HG02759 (cell line): ENCODE measurements at regions not wholly inside any gene's neighbourhood (a gene's known extent, or its start where the extent isn't known, plus 50 kb on each side); places are given as distances from the start of the nearest gene placed in this dataset.

ENCODE experiments used
- ATAC-seq: cut with Tn5 transposase; IDR thresholded peaks from one replicate; pipeline ENCODE4 v1.9.1; 2021; ENCODE audit warnings: mild to moderate bottlenecking, moderate library complexity; ENCODE audit not compliant: unreplicated experiment

DNA sequence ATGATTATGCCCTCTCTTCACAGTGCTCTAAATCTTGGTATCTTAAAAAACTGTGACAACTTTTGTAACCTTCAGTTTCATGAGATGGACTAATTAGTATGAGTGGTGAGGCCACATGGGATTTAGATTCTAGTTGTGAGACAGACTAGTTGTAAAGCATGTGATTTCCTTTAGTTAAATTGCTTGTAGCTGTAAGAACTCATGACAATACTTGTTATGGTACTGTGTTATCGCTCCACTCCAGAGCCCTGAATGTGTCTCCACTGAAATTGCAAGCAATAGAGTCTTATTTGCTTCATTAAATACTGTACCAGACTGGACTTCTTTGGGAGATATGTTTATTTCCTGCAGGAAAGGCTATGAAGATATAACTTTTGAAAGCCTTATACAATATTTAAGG is 1198.3 kb upstream of the CDH6 start:
- ATAC-seq: no peak

DNA sequence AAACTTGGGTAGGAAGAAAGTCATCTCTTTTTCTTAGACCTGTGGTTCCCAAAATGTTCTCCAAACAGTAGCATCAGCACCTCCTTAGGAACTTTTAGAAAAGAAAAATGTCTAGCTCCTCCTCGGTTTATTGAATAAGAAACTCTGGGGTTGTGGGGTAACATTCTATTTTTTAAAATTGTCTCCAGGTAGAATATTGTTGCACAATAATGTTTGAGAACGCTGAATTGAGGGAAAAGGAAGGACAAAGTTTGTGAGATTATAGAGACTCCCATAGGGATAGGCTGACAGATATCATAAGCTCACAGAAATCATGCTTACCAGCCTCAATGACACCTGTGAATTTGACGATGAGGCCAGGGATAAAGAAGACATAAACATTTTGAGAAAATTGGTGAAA is 1199.0 kb upstream of the CDH6 start:
- no peak for ATAC-seq

DNA sequence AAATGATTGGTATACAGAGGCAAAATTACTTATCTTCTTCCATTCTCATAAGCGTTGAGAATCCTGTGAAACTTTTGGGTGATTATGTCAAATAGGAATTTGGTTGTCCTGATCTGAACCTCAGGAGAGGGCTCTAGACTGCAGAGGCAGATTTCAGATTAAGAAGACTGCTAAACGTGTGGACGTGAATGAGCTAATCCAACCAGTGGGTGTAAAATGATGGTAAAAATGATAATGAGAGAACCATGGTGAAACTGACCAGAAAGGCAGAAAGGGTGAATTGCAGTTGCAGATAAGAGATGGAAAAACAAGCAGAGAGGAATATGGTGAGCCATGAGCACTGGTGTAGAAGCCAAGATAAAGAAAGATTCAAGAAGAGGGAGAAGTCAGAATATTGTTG is 1200.2 kb upstream of the CDH6 start:
- ATAC-seq: no peak

DNA sequence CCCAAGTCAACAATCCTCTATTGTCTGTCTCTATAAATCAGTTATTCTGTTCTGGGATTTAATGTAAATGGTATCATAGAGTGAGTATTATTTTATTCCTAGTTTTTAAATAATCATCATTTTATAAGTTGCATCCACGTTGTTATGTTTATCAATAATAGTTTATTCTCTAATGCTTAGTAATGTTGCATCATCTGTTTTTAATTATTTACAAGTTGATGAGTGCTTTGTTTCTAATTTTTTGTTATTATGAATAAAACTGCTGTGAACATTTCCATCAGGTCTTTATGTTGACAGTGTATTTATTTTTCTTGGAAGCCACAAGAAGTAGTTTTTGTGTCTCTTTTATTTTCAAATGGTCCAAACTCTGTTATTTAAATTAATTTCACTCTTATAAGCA is 1201.2 kb upstream of the CDH6 start:
- ATAC-seq: no peak

DNA sequence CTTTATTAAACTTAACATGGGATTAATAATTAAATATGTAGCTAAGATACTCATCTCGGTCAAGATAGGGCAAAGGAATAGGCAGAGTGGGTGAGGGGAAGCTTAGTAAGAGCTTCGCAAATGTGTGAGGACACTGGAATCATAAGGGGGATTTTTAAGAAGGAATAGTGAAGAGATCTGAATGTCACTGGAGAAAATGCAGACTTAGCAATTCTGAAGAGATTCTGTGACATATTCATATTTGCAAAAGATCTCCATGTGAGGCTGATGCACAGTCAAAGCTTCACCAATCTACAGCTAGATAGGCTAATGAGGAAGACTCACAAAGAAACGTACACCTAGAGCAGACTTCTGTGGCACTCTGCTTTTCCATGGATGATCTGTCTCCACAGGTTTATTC is 1202.8 kb upstream of the CDH6 start:
- no peak for ATAC-seq

DNA sequence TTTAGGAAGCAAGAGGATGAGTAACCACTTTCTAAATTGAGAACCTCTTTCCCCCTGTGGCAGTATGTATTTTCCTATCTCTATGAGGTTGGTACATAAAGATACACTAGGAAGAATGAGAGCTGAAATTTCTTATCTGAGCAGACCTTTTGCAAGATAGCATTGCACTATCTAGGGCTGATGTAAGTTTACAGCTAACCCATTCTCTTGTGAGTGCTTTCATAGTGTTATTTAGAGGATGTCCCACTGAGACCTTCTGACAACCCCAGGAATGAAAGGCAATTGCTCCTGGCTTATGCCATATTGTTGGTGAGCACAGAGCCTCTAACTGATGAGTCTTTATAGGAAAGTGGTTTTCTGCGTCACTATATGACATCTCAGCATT is 1209.3 kb upstream of the CDH6 start:
- no peak for ATAC-seq

DNA sequence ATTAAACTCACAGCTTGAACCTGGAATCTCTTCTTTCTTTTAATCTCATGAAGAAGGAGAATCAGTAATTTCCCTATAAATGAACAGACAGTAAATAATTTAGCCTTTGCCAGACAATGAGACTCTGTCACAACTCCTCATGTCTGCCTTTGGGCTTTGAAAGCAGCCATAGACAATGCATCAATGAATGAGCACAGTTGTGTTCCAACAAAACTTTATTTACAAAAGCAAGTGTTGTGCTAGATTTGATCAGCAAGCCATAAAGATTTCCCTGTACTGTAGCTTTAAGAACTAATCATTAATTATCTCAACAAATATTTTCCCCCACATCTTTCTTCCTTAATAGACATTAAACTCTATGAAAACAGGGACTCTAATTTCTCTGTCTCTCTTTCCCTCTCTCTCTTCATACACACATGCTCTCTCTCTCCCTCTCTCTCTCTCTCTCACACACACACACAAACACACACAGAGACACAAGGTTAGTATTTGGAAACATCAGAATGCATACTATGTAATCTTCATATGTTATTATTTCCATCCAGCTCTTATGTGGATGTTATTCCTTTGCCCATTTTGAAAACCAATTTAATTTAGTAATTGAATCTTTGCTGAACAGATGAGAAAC is 1209.8 kb upstream of the CDH6 start:
- no peak for ATAC-seq

DNA sequence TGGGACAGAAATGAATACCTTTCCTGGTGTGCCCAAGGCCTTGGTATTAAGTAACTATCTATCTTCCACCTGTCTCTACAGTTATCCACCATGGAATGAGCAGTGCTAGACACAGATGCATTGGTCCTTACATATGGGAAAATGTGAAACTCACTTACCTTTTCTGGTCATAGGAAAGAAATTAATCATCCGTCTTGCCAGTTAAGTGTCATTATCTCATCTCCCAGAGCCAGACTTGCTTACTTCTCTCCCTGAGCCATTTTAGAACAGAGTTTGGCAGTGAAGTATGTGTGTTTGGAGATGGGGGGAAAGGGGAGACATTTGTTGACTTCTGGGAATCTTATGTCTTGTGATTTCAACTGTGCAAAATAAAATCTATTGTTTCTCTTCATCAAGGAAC is 1211.0 kb upstream of the CDH6 start:
- no peak for ATAC-seq

DNA sequence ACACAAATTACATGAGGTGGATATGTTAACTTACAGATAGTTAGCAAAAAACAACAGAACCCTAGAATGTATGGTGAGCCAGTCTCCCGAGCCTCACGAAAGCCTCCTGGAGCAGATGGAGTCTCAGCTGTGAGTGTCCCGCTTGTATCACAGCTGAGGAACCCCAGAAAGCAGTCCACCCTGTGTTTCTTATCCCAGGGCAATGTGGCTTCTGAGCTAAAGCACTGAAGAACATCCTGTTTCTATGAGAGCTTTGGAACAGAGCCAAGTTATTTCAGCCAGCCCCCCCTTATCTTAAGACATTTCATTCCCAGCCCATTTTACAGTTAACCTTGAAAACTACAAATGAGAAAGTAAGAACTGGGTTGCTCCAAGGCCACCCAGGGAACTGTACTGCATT is 1220.9 kb upstream of the CDH6 start:
- ATAC-seq: no peak

DNA sequence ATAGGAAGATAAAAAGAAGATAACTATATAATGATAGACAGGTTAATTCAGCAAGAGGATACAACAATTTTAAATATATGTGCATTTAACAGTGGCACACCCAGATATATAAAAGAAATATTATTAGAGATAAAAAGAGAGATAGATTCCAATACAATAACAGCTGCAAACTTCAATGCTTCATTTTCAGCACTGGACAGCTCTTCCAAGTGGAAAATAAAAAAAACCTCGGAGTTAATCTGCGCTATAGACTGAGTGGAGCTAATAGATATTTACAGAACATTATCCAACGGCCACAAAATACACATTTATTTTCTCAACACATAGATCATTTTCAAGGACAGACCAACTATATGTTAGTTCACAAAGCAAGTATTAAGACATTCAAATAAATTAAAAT is 1229.5 kb upstream of the CDH6 start:
- no peak for ATAC-seq

DNA sequence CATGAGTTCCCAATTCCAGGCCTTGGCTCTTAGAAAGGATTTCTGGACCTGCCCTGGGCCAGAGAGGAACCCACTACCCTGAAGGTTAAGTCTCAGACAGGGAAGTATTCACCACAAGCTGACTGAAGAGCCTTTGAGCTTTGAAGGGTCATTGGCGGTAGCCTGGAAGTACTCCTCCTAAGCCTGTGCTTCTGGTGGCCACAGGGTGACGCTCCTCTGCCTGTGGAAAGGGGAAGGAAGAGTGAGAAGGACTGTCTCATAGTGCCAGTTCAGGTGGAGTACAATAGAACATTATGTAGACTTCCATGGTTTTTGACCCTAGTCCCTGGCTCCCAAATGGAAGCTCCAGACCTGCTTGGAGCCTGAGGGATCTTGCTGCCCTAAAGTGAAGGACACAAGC is 1233.2 kb upstream of the CDH6 start:
- no peak for ATAC-seq

DNA sequence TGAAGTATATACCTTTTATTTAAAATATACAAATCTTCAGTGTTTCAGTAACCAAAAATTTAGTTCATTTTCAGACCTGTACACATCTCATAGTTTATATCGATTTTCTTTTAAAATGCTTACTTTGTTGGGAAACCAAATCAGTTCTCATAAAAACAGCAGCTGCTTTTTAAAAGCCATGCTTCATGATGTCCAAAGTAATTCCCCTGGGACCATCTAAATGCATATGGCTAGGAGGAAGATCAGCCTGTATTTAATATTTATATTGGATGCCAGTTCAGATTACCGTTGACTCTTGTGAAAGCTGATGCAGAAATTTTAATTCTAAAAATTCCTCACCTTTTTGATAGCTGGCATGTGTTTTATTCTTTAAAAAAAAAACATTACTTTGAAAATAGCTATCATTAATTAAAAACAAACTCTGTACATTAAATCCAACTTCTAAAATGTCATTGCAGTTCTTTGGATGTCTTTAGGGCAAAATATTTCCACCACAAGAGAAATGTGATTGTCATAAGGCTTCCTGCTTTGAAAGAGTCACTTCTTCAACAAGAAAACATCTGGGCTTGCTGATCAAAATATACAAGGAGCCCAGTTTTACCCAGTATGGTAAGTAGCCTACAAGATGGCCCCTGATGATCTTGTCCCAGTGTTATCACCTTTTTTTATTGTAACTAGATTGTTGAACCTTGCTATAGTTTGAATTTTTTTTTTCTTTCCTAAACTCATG is 1242.9 kb upstream of the CDH6 start:
- no peak for ATAC-seq

DNA sequence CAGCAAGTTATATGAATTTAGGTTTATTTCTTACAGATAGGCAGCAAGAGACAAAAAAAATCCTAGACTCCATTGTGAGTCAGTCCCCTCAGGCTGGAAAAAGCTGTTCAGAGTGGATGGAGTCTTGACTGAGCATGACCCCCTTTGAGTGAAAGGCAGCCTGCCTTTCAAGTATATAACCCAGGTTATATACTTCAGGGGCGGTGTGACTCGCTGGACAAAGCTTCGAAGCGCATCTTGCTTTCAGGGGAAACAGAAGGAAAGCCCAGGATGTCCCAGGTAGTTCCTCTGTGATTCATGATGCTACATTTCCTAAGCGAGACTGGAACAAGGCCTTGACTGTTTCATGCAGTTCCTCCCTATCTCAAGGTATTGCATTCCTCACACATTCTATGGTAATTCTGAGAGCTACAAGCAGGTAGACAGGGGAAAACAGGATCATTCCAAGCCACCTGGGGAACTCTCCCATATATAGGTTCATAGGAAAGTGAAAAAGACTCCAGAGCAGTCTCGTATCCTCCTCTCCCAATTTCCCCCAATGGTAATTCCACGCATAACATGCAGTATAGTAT is 1244.1 kb upstream of the CDH6 start:
- no peak for ATAC-seq

DNA sequence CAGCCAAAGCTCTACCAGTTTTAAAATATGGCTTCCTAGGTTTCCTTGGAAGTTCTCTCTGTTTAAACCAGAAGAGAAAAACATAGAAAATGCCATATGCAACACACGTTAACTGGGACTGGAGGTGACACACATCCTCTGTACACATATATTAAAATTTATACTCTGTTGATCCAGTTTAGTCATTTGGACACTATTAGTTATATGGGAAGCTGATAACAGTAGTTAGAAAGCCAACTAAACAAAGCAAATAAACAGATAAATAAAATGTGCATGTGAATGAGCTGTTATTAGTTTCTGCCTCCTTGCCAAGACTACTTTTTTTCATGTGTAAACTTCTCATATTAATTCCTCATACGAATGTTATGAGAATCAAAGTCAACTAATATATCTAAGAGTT is 1249.2 kb upstream of the CDH6 start:
- no peak for ATAC-seq

DNA sequence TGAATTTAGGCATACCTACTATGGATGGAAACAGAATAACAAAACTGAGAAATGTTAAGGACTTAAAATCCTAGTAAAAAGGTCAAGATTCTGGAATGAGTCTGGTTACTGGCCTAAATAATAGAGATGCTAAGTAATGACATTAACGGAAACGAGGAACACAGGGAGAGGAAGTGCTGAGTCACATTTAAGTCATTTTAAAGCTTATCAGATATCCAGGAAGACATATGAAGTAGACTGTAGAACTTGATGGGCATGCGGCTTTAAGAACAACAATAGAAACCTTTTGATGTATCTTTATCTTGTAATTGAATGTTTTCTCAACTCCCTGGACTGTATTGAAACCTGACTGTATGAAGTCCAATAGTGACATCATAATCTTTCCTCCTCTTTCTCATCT is 1251.4 kb upstream of the CDH6 start:
- ATAC-seq: no peak

DNA sequence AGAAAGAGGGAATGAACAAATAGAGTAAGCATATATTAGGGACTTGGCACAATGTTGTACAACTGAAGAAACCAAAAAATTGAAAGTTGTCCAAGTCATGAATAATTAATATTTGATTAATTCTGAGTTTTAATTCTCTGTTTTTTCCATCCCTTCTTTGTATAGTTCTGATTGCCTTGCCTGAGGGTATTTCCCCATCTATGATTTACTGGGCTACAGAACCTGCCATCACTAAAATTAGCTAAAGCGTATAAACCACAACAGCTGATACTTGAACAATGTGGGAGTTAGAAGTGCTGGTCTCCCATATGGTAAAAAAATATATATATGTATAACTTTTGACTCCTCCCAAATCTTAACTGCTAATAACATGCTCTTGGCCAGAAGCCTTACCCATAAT is 1253.5 kb upstream of the CDH6 start:
- ATAC-seq: no peak

DNA sequence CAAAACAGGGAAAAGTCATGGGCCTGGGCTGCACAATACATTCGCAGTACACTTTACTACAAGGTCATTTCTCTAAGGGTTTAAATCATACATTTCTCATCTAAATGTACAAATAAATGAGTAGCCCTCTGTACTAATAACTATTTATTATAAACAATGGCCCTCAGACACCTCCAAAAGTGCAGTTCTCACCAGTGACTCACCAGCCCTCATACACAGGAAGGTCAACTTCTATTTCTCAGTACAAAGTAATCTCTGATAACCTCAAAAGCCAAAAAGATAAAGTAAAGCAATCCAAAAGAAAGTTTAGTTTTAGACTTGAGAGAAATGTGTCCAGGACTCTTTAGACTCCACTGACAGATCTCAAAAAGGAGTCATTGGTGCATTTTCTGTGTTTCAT is 1258.1 kb upstream of the CDH6 start:
- ATAC-seq: no peak

DNA sequence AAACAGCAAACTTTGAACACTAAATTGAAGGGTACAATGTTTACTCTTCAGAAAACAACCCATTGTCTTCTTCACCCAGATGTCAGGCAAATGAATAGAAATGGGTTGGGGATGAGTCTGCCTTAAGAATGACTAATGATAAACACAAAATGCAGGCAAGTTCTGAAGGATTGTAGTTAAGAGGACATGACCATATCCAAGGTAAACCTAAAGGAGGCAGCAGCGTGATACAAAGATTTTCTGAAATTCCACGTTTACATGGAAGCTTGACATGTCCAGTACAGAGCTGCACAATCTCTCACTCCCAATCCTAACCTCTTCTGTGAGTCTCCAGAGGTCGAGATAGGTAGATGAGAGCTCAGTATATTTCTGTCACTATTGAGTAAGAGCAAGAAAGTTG is 1263.2 kb upstream of the CDH6 start:
- no peak for ATAC-seq

DNA sequence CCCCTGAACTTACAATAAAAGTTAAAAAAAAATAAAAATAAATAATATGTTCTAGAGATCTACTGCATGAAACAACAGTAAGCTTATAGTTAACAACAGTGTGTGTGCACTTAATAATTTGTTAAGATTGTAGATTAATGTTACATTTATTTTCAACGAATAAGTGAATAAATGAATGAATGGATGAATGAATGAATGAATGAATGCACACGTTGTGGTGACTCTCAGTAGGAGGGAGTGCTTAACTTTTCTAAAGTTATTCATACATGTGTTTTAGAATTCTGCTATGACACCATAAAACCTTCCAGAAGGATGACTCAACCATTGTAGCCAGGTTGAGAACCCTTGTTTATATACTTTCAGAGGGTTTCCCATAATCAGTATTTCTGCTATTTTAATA is 1269.4 kb upstream of the CDH6 start:
- ATAC-seq: no peak

DNA sequence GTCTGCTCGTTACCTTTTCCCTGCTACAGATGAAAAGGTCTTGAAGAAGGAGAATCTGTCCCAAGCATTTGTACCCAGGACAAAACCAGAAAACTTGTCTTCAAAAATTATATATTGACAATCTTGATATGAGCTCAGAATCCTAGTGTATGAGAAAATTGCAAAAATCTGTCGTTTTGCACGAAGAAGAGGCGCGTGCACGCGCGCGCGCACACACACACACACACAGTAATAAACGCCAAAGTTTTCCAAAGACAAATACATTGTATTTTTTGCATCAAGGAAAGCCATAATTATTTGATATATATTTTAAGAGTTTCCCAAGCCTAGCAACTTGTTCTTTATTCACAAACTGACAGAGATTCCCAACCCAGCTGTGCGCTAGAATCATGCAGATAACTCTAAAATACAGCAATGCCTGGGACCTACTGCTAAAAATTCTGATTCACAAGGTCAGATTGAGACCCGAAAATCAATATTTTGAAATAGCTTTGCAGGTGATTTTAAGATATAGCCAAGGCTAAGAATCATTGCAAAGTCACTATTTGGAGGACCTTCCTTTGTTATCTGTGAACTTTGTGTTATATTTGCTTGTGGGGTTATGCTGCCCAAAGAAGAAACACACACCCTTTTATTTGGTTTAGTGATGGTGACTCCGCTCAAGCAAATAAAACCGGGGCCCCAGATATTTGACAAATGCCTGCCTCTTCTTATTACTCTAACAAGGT is 1287.7 kb upstream of the CDH6 start:
- no peak for ATAC-seq

DNA sequence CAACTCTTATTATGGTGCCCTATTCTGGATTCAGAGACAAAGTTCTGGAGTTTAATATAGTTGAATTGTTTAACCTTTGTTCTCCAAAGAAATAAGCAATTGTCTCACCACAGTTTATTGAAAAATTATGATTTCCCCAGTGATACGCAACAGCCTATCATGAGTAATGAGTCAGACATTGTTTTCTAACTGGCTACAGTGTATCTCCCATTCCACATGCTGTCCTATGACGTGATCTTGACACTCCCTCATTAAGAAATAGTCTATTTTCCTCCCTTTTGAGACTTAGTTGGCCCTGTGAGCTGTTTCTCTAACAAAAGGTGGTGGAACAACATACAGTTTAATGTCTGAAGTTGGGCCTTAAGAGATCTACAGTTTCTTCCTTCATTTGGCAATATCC is 1290.6 kb upstream of the CDH6 start:
- no peak for ATAC-seq

DNA sequence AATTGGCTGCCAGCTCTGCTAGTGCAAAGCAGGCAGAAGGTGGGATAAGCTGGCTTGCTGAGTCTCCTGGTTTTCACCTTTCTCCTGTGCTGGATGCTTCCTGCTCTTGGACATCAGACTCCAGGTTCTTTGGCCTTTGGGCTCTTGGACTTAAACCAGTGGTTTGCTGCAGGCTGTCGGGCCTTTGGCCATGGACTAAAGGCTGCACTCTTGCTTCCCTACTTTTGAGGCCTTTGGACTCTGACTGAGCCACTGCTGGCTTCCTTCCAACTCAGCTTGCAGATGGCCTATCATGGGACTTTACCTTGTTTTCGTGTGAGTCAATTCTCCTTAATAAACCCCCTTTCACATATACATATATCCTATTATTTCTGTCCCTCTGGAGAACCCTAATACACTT is 1293.9 kb upstream of the CDH6 start:
- no peak for ATAC-seq
